ENCODE measurements at regions not wholly inside any gene's neighbourhood (a gene's known extent, or its start where the extent isn't known, plus 50 kb on each side); places are given as distances from the start of the nearest gene placed in this dataset.

- Histone ChIP-seq H3K4me2 (ENCODE audit: low read length) (no peak overlapping the region), H2AFZ (no peak overlapping the region), H3K9ac (no peak overlapping the region), H3K27ac (no peak overlapping the region), H3K4me1 (peaks cover 7% of the 10 kb centered on the region), H3K27me3 (ENCODE audit: control insufficient read depth, insufficient read depth, low read length) (no peaks in the 10 kb centered on the region), H3K36me3 (ENCODE audit: control insufficient read depth, insufficient read depth, low read length) (no peaks in the 10 kb centered on the region), H3K9me3 (ENCODE audit: control insufficient read depth, low read length) (no peaks in the 10 kb centered on the region), H3K4me3 (ENCODE audit: low read depth, low read length) (no peak overlapping the region), H3K79me2 (no peaks in the 10 kb centered on the region)
- TF ChIP-seq, protein P1, sequence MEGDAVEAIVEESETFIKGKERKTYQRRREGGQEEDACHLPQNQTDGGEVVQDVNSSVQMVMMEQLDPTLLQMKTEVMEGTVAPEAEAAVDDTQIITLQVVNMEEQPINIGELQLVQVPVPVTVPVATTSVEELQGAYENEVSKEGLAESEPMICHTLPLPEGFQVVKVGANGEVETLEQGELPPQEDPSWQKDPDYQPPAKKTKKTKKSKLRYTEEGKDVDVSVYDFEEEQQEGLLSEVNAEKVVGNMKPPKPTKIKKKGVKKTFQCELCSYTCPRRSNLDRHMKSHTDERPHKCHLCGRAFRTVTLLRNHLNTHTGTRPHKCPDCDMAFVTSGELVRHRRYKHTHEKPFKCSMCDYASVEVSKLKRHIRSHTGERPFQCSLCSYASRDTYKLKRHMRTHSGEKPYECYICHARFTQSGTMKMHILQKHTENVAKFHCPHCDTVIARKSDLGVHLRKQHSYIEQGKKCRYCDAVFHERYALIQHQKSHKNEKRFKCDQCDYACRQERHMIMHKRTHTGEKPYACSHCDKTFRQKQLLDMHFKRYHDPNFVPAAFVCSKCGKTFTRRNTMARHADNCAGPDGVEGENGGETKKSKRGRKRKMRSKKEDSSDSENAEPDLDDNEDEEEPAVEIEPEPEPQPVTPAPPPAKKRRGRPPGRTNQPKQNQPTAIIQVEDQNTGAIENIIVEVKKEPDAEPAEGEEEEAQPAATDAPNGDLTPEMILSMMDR (IDR thresholded peaks at IDR 0.05), result no peak
Observed at GRCh38 chr14:98466807-98467206, 805.2 kb downstream of the BCL11B start.

- H3K27ac ChIP-seq, result no peak overlapping the region
- H3K79me2 ChIP-seq, result no peaks in the 10 kb centered on the region
- H3K4me1 ChIP-seq, result peaks cover 7% of the 10 kb centered on the region
- no peak overlapping the region for H3K4me3 ChIP-seq (ENCODE audit: low read depth, low read length)
- H3K9ac ChIP-seq, result no peak overlapping the region
- no peaks in the 10 kb centered on the region for H3K36me3 ChIP-seq (ENCODE audit: control insufficient read depth, insufficient read depth, low read length)
- no peak overlapping the region for H2AFZ ChIP-seq
- H3K9me3 ChIP-seq (ENCODE audit: control insufficient read depth, low read length), result no peaks in the 10 kb centered on the region
- TF ChIP-seq, protein P1 (IDR thresholded peaks at IDR 0.05), result no peak
- H3K27me3 ChIP-seq (ENCODE audit: control insufficient read depth, insufficient read depth, low read length), result no peaks in the 10 kb centered on the region
- H3K4me2 ChIP-seq (ENCODE audit: low read length), result no peak overlapping the region
Observed at GRCh38 chr14:98470663-98471062, 801.3 kb downstream of the BCL11B start.

DNA sequence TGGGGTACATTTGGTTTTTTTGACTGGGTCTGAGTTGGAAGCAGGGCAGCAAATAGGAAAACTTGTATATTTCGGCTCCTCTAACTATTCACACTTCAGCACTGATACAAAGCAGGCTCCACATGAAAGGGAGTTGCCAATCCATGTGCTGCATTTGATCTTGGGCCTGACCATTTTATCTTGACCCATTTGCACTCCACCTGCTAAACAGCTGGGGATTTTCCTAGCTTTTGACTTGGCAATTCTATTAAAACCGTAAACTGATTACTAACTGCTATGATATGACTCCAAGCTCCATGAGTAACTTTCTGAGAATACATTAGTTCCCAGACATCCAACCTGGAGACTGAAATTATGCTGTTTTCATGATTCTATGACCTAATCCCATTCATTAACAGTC lies 797.1 kb downstream of the BCL11B start:
- H2AFZ ChIP-seq, result no peak overlapping the region
- peaks cover 7% of the 10 kb centered on the region for H3K4me1 ChIP-seq
- no peaks in the 10 kb centered on the region for H3K9me3 ChIP-seq (ENCODE audit: control insufficient read depth, low read length)
- H3K79me2 ChIP-seq, result no peaks in the 10 kb centered on the region
- no peaks in the 10 kb centered on the region for H3K36me3 ChIP-seq (ENCODE audit: control insufficient read depth, insufficient read depth, low read length)
- no peak overlapping the region for H3K27ac ChIP-seq
- H3K4me3 ChIP-seq (ENCODE audit: low read depth, low read length), result no peak overlapping the region
- no peak overlapping the region for H3K9ac ChIP-seq
- H3K4me2 ChIP-seq (ENCODE audit: low read length), result no peak overlapping the region
- H3K27me3 ChIP-seq (ENCODE audit: control insufficient read depth, insufficient read depth, low read length), result no peaks in the 10 kb centered on the region
- TF ChIP-seq, protein P1 (IDR thresholded peaks at IDR 0.05), result no peak

- H3K27me3 ChIP-seq (ENCODE audit: control insufficient read depth, insufficient read depth, low read length), result no peaks in the 10 kb centered on the region
- TF ChIP-seq, protein P1 (IDR thresholded peaks at IDR 0.05), result no peak
Observed at GRCh38 chr14:98477935-98478334, 794.1 kb downstream of the BCL11B start.

DNA sequence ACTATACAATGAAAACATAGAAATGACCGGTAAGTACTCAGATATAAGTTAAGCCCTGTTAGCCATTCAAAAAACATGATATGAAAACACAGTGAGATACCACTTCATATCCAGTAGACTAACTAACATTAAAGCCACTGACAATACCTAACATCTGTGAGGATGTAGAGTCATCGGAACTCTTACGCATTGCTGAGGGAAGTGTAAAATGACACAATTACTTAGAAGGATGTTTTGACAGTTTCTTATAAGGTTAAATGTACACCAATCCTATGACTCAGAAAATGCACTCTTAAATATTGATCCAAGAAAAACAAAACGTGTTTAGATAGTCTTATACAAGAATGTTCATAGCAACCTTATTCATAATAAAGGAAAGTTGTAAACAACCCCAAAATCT lies 782.9 kb downstream of the BCL11B start:
- H3K9me3 ChIP-seq (ENCODE audit: control insufficient read depth, low read length), result no peaks in the 10 kb centered on the region
- no peak overlapping the region for H3K27ac ChIP-seq

More at GRCh38 chr14:98477935-98478334, 794.1 kb downstream of the BCL11B start:
- Histone ChIP-seq H3K4me3 (ENCODE audit: low read depth, low read length) (no peak overlapping the region), H3K4me2 (ENCODE audit: low read length) (no peak overlapping the region), H3K9ac (no peak overlapping the region), H3K79me2 (no peaks in the 10 kb centered on the region), H3K36me3 (ENCODE audit: control insufficient read depth, insufficient read depth, low read length) (no peaks in the 10 kb centered on the region), H3K27ac (no peak overlapping the region), H3K9me3 (ENCODE audit: control insufficient read depth, low read length) (no peaks in the 10 kb centered on the region), H3K4me1 (no peaks in the 10 kb centered on the region), H2AFZ (no peak overlapping the region)

More for the DNA sequence above, 782.9 kb downstream of the BCL11B start:
- Histone ChIP-seq H3K9ac (no peak overlapping the region), H3K4me2 (ENCODE audit: low read length) (no peak overlapping the region), H3K4me3 (ENCODE audit: low read depth, low read length) (no peak overlapping the region), H2AFZ (no peak overlapping the region), H3K36me3 (ENCODE audit: control insufficient read depth, insufficient read depth, low read length) (no peaks in the 10 kb centered on the region), H3K27me3 (ENCODE audit: control insufficient read depth, insufficient read depth, low read length) (no peaks in the 10 kb centered on the region), H3K79me2 (no peaks in the 10 kb centered on the region), H3K4me1 (no peaks in the 10 kb centered on the region)
- TF ChIP-seq, protein P1 (IDR thresholded peaks at IDR 0.05), result no peak
